Liver (tissue), 8 donors: ENCODE measurements at regions not wholly inside any gene's neighbourhood (a gene's known extent, or its start where the extent isn't known, plus 50 kb on each side); places are given as distances from the start of the nearest gene placed in this dataset.

Experiments
- DNase-seq: peaks from one replicate; pipeline ENCODE4 v3.0.0-alpha.2; 2017; ENCODE audit warnings: low spot score
- H3K27ac ChIP-seq, 2 donors: one replicate each; pipeline ENCODE4 v1.7.0; 2013; ENCODE audit warnings: inconsistent platforms in 2 of 2, low read length in 2 of 2, control low read depth in 1 of 2, low read depth in 1 of 2, mild to moderate bottlenecking in 1 of 2
- H3K27me3 ChIP-seq, 4 donors: one replicate each; pipeline versions ENCODE4 v1.6.1 to v1.7.0; 2013; ENCODE audit warnings: low read length in 3 of 4, inconsistent platforms in 1 of 4, mild to moderate bottlenecking in 1 of 4, moderate library complexity in 1 of 4; ENCODE audit not compliant: control insufficient read depth in 4 of 4, insufficient read depth in 4 of 4
- H3K36me3 ChIP-seq, 4 donors: one replicate each; pipeline versions ENCODE4 v1.6.1 to v1.7.0; 2013; ENCODE audit warnings: low read length in 3 of 4, mild to moderate bottlenecking in 3 of 4, low read depth in 1 of 4, moderate library complexity in 1 of 4; ENCODE audit not compliant: control insufficient read depth in 4 of 4, insufficient read depth in 3 of 4
- H3K4me1 ChIP-seq, 4 donors: one replicate each; pipeline versions ENCODE4 v1.6.1 to v1.7.0; 2013; ENCODE audit warnings: low read length in 3 of 4, mild to moderate bottlenecking in 3 of 4, moderate library complexity in 1 of 4; ENCODE audit not compliant: control insufficient read depth in 4 of 4, insufficient read depth in 4 of 4
- H3K4me3 ChIP-seq, 3 donors: one replicate each; pipeline versions ENCODE4 v1.6.1 to v1.7.0; 2013; ENCODE audit warnings: low read length in 3 of 3, control low read depth in 1 of 3, low read depth in 1 of 3, mild to moderate bottlenecking in 1 of 3
- H3K9ac ChIP-seq, 2 donors: one replicate each; pipeline ENCODE4 v1.7.0; 2013; ENCODE audit warnings: low read length in 2 of 2, mild to moderate bottlenecking in 2 of 2, moderate library complexity in 2 of 2, control low read depth in 1 of 2, low read depth in 1 of 2
- H3K9me3 ChIP-seq, 4 donors: one replicate each; pipeline versions ENCODE4 v1.6.1 to v1.7.0; 2013; ENCODE audit warnings: low read length in 3 of 4; ENCODE audit not compliant: control insufficient read depth in 4 of 4
- ATF3 ChIP-seq: IDR thresholded peaks from 2 replicates; pipeline ENCODE4 v1.6.1; 2016; ENCODE audit warnings: antibody characterized with exemption
- CTCF ChIP-seq: fragments of 150-350 bp; IDR thresholded peaks from 2 replicates; pipeline ENCODE4 v1.5.1; 2017; ENCODE audit warnings: improper control_type of control experiment, low read depth, low read length; ENCODE audit not compliant: missing input control
- EGR1 ChIP-seq, 2 donors: IDR thresholded peaks; 2 replicates each; pipeline ENCODE4 v1.6.1; 2016 to 2018; ENCODE audit warnings: antibody characterized with exemption in 2 of 2, low read depth in 2 of 2
- FOXA1 ChIP-seq: IDR thresholded peaks from 2 replicates; pipeline ENCODE4 v1.6.1; 2016; ENCODE audit warnings: antibody characterized with exemption
- FOXA2 ChIP-seq: IDR thresholded peaks from 2 replicates; pipeline ENCODE4 v1.6.1; 2016; ENCODE audit warnings: antibody characterized with exemption
- GABPA ChIP-seq, 2 donors: IDR thresholded peaks in 1 of 2; conservative IDR thresholded peaks in 1 of 2; 2 replicates each; pipeline ENCODE4 v1.6.1; 2016; ENCODE audit warnings: antibody characterized with exemption in 2 of 2, mild to moderate bottlenecking in 1 of 2, moderate library complexity in 1 of 2
- HNF4A ChIP-seq, 2 donors: conservative IDR thresholded peaks; 2 replicates each; pipeline ENCODE4 v1.6.1; 2016; ENCODE audit warnings: antibody characterized with exemption in 2 of 2, mild to moderate bottlenecking in 2 of 2
- HNF4G ChIP-seq: IDR thresholded peaks from 2 replicates; pipeline ENCODE4 v1.6.1; 2016; ENCODE audit warnings: antibody characterized with exemption
- JUND ChIP-seq, 2 donors: IDR thresholded peaks; 2 replicates each; pipeline ENCODE4 v1.6.1; 2016; ENCODE audit warnings: antibody characterized with exemption in 2 of 2
- MAX ChIP-seq: IDR thresholded peaks from 2 replicates; pipeline ENCODE4 v1.6.1; 2016; ENCODE audit warnings: antibody characterized with exemption
- NR2F2 ChIP-seq: IDR thresholded peaks from 2 replicates; pipeline ENCODE4 v1.6.1; 2016; ENCODE audit warnings: antibody characterized with exemption
- RAD21 ChIP-seq, 2 donors: IDR thresholded peaks; 2 replicates each; pipeline ENCODE4 v1.6.1; 2016; ENCODE audit warnings: antibody characterized with exemption in 2 of 2, mild to moderate bottlenecking in 2 of 2
- REST ChIP-seq: IDR thresholded peaks from 2 replicates; pipeline ENCODE4 v1.6.1; 2016; ENCODE audit warnings: antibody characterized with exemption, mild to moderate bottlenecking
- RXRA ChIP-seq, 2 donors: IDR thresholded peaks; 2 replicates each; pipeline ENCODE4 v1.6.1; 2017 to 2018; ENCODE audit warnings: antibody characterized with exemption in 2 of 2, mild to moderate bottlenecking in 1 of 2
- SP1 ChIP-seq: IDR thresholded peaks from 2 replicates; pipeline ENCODE4 v1.6.1; 2018; ENCODE audit warnings: antibody characterized with exemption, mild to moderate bottlenecking
- TAF1 ChIP-seq: conservative IDR thresholded peaks from 2 replicates; pipeline ENCODE4 v1.6.1; 2016; ENCODE audit warnings: antibody characterized with exemption, mild to moderate bottlenecking
- YY1 ChIP-seq: IDR thresholded peaks from 2 replicates; pipeline ENCODE4 v1.6.1; 2016; ENCODE audit warnings: antibody characterized with exemption, mild to moderate bottlenecking
- ZBTB33 ChIP-seq: IDR thresholded peaks from 2 replicates; pipeline ENCODE4 v1.6.1; 2016; ENCODE audit warnings: antibody characterized with exemption
- WGBS: extraction: QIAGEN DNeasy Blood & Tissue Kit; methylation state at CpG from one replicate; pipeline ENCODE4 v1.1.7; 2013; 5-methylcytosine and 5-hydroxymethylcytosine counted together
- donor health status: healthy.
- donor health status: healthy.
- donor health status: healthy.
- donor health status: healthy.
- donor health status: healthy.

GRCh38 chr11:90770007-90770406 is 547.2 kb upstream of the CHORDC1 start:
- no peak for DNase-seq
- no peak overlapping the region for H3K4me3 ChIP-seq
- TF ChIP-seq HNF4A (conservative IDR thresholded peaks at IDR 0.05): no peak
- no peak for TF ChIP-seq JUND (IDR thresholded peaks at IDR 0.05)
- no peak for TF ChIP-seq ZBTB33
- no peak for TF ChIP-seq EGR1 (IDR thresholded peaks at IDR 0.05; ENCODE audit: low read depth in 2 of 2)
- no peak for TF ChIP-seq CTCF
- no peak for TF ChIP-seq REST
- TF ChIP-seq RXRA (IDR thresholded peaks at IDR 0.05): no peak
- no peak for TF ChIP-seq FOXA1
- TF ChIP-seq MAX: no peak
- TF ChIP-seq ATF3: no peak
- no peak for TF ChIP-seq GABPA (IDR thresholded peaks at IDR 0.05 in 1 of 2, conservative IDR thresholded peaks at IDR 0.05 in 1 of 2)
- TF ChIP-seq SP1: no peak
- H3K9ac ChIP-seq: no peak overlapping the region
- H3K27ac ChIP-seq: no peak overlapping the region
- no peaks in the 10 kb centered on the region for H3K36me3 ChIP-seq
- 92% methylated on average over 3 of the region's 3 CpGs for WGBS
- H3K9me3 ChIP-seq: peaks cover 0 to 3% (median under 1%) of the 10 kb centered on the region in 4 donors
- H3K4me1 ChIP-seq: no peaks in the 10 kb centered on the region
- H3K27me3 ChIP-seq: no peaks in the 10 kb centered on the region

- no peaks in the 10 kb centered on the region for H3K36me3 ChIP-seq
- H3K9ac ChIP-seq: no peak overlapping the region
- DNase-seq: no peak
- 92% methylated on average over 3 of the region's 3 CpGs for WGBS
- H3K4me3 ChIP-seq: no peak overlapping the region
- no peak overlapping the region for H3K27ac ChIP-seq
- H3K9me3 ChIP-seq: peaks cover 0 to 3% (median 0%) of the 10 kb centered on the region in 4 donors
- H3K27me3 ChIP-seq: no peaks in the 10 kb centered on the region
- H3K4me1 ChIP-seq: peaks cover 0 to 3% (median under 1%) of the 10 kb centered on the region in 4 donors
- TF ChIP-seq FOXA1 (no peak), TAF1 (no peak), HNF4G (no peak), SP1 (no peak), MAX (no peak), RAD21 (IDR thresholded peaks at IDR 0.05) (no peak), YY1 (no peak), NR2F2 (no peak), FOXA2 (no peak), JUND (IDR thresholded peaks at IDR 0.05) (no peak), GABPA (IDR thresholded peaks at IDR 0.05 in 1 of 2, conservative IDR thresholded peaks at IDR 0.05 in 1 of 2) (no peak), HNF4A (conservative IDR thresholded peaks at IDR 0.05) (no peak), EGR1 (IDR thresholded peaks at IDR 0.05; ENCODE audit: low read depth in 2 of 2) (no peak), ZBTB33 (no peak)
Measured at GRCh38 chr11:90766121-90766520, 543.3 kb upstream of the CHORDC1 start.
